ENCODE measurements at regions not wholly inside any gene's neighbourhood (a gene's known extent, or its start where the extent isn't known, plus 50 kb on each side); places are given as distances from the start of the nearest gene placed in this dataset.

DNA sequence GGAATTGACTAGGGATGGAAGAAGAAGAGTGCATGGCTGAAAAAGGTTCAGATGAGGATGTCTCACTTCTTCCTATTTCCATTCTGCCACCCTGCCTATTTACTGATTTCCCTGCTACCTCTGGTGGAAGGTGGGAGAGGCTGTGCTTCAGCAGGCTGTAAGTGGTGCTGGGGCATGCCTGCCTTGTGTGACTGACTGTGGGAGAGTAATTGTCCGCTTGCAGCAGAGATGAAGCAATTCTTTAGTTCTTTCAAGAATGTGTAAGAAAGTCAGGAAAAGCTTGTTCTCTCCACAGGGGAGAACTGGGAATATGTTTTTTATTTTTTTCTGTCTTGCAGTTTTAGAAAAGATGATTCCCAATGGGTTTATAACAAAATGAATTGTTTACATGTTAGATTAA, 72.5 kb upstream of the NYAP2 start:
- intact Hi-C loops (cut with DNase I), result no loop called here
- Histone ChIP-seq H3K27ac (no peak overlapping the region), H3K36me3 (no peaks in the 10 kb centered on the region), H3K27me3 (no peaks in the 10 kb centered on the region), H3K4me3 (no peak overlapping the region), H3K9me3 (peaks cover 0 to 6% (median 0%) of the 10 kb centered on the region in 12 donors), H3K4me1 (no peaks in the 10 kb centered on the region)
- ATAC-seq (no peak), DNase-seq (no peak)
- WGBS, 4 donors, result 56 to 71% (median 66%) methylated on average over 1 of the region's 1 CpG
- TF ChIP-seq, protein P1, sequence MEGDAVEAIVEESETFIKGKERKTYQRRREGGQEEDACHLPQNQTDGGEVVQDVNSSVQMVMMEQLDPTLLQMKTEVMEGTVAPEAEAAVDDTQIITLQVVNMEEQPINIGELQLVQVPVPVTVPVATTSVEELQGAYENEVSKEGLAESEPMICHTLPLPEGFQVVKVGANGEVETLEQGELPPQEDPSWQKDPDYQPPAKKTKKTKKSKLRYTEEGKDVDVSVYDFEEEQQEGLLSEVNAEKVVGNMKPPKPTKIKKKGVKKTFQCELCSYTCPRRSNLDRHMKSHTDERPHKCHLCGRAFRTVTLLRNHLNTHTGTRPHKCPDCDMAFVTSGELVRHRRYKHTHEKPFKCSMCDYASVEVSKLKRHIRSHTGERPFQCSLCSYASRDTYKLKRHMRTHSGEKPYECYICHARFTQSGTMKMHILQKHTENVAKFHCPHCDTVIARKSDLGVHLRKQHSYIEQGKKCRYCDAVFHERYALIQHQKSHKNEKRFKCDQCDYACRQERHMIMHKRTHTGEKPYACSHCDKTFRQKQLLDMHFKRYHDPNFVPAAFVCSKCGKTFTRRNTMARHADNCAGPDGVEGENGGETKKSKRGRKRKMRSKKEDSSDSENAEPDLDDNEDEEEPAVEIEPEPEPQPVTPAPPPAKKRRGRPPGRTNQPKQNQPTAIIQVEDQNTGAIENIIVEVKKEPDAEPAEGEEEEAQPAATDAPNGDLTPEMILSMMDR (IDR thresholded peaks at IDR 0.05), result no peak
- no peak for TF ChIP-seq POLR2A (IDR thresholded peaks at IDR 0.05)

DNA sequence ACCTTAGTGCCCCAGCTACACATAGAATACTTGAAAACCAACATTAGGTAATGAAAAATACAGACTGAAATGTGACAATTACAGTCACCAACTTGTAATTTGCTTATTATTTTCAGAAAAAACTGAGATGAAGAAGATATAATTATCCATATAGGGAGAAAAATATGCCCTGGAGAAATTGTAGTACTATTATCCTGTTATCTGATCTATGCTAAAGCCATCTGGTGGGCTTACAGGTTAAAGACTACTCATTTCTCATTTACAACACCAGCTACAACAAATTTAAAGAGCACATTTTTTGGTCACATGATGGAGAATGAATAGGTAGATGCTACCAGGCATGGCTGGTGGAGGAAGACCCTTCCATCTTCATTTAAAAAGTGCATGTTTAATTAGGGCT, 79.6 kb upstream of the NYAP2 start:
- H3K36me3 ChIP-seq, result no peaks in the 10 kb centered on the region
- no peaks in the 10 kb centered on the region for H3K4me1 ChIP-seq
- no peak for DNase-seq
- no peaks in the 10 kb centered on the region for H3K27me3 ChIP-seq
- peaks cover 0 to 26% (median 8%) of the 10 kb centered on the region in 12 donors for H3K9me3 ChIP-seq
- ATAC-seq, result no peak
- intact Hi-C loops (cut with DNase I), result no loop called here
- H3K27ac ChIP-seq, result no peak overlapping the region
- TF ChIP-seq, protein P1 (IDR thresholded peaks at IDR 0.05), result no peak
- no peak for TF ChIP-seq POLR2A (IDR thresholded peaks at IDR 0.05)
- H3K4me3 ChIP-seq, result no peak overlapping the region

DNA sequence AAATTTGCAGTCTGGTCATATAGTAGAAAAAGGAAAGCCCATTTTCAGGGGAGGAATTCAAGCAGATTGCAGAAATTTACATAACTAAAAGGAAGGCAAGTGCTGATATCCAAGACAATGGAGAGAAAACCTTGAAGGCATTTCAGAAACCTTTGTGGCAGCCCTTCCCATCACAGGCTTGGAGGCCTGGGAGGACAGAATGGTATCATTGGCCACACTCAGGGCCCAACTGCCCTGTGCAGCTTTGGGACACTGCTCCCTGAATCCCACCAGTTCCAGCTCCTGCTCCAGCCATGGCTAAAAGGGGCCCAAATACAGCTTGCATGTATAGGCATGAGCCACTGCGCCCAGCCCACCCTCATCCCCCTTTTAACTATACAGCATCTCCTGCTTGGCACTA, 81.1 kb upstream of the NYAP2 start:
- no peaks in the 10 kb centered on the region for H3K4me1 ChIP-seq
- H3K27me3 ChIP-seq, result no peaks in the 10 kb centered on the region
- ATAC-seq, result no peak
- H3K27ac ChIP-seq, result no peak overlapping the region
- no peak for TF ChIP-seq POLR2A (IDR thresholded peaks at IDR 0.05)
- TF ChIP-seq, protein P1 (IDR thresholded peaks at IDR 0.05), result no peak
- WGBS, 4 donors, result 75 to 95% (median 86%) methylated on average over 1 of the region's 1 CpG
- DNase-seq, result no peak
- no peaks in the 10 kb centered on the region for H3K36me3 ChIP-seq
- H3K9me3 ChIP-seq, result peaks cover 0 to 26% (median 8%) of the 10 kb centered on the region in 12 donors
- no peak overlapping the region for H3K4me3 ChIP-seq
- intact Hi-C loops (cut with DNase I), result no loop called here

DNA sequence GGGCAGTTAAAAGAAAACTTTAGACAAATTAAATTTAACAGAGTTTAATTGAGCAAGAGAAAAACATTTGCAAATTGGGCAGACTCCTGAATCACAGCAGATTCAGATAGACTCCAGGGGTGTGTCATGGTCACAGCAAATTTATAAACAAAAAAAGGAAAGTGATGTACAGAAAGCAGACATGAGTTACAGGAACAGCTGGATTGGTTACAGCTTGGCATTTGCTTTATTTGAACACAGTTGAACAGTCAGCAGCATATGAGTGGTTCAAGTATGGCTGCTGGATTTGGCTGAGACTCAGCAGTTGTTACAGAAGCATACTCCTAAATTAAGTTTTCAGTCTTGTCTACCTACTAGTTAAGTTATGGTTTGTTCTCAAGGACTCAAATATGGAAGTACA, 82.3 kb upstream of the NYAP2 start:
- no peaks in the 10 kb centered on the region for H3K4me1 ChIP-seq
- no peak overlapping the region for H3K4me3 ChIP-seq
- ATAC-seq (no peak), DNase-seq (no peak)
- H3K9me3 ChIP-seq, result peaks cover 0 to 26% (median 8%) of the 10 kb centered on the region in 12 donors
- TF ChIP-seq, protein P1 (IDR thresholded peaks at IDR 0.05), result no peak
- no peak for TF ChIP-seq POLR2A (IDR thresholded peaks at IDR 0.05)
- H3K27ac ChIP-seq, result no peak overlapping the region
- intact Hi-C loops (cut with DNase I), result no loop called here
- no peaks in the 10 kb centered on the region for H3K36me3 ChIP-seq
- H3K27me3 ChIP-seq, result no peaks in the 10 kb centered on the region
